WI38 (cell line): ENCODE measurements at regions not wholly inside any gene's neighbourhood (a gene's known extent, or its start where the extent isn't known, plus 50 kb on each side); places are given as distances from the start of the nearest gene placed in this dataset.

Experiments
- H3K4me3 ChIP-seq: 2 replicates; pipeline ENCODE4 v1.5.1; 2011; ENCODE audit warnings: low read depth, mild to moderate bottlenecking, control low read depth, low read length
- TF ChIP-seq, protein P1 (sequence below): IDR thresholded peaks from 2 replicates; pipeline ENCODE4 v1.5.1; 2012; ENCODE audit warnings: low read depth, mild to moderate bottlenecking, control low read depth, low read length

DNA sequence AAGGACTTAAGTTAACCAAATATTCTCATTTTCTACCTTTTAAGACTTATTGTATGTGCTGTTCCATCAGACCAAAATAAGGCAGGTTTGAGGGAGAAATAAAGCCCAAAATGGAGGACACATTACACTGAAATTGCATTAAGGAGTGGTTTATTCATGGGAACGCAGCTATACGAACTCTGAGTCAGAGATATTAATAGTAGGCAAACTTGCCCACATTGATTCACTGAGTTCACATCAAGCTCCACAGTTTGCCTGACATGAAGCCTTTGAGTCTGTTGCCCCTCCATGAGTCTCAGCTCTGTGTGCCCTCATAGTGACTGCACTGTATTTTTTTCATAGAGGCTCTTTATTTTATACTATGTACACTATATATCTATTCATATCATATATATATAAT, 135.0 kb upstream of the SNX2 start:
- no peak overlapping the region for H3K4me3 ChIP-seq
- TF ChIP-seq, protein P1, sequence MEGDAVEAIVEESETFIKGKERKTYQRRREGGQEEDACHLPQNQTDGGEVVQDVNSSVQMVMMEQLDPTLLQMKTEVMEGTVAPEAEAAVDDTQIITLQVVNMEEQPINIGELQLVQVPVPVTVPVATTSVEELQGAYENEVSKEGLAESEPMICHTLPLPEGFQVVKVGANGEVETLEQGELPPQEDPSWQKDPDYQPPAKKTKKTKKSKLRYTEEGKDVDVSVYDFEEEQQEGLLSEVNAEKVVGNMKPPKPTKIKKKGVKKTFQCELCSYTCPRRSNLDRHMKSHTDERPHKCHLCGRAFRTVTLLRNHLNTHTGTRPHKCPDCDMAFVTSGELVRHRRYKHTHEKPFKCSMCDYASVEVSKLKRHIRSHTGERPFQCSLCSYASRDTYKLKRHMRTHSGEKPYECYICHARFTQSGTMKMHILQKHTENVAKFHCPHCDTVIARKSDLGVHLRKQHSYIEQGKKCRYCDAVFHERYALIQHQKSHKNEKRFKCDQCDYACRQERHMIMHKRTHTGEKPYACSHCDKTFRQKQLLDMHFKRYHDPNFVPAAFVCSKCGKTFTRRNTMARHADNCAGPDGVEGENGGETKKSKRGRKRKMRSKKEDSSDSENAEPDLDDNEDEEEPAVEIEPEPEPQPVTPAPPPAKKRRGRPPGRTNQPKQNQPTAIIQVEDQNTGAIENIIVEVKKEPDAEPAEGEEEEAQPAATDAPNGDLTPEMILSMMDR: no peak

DNA sequence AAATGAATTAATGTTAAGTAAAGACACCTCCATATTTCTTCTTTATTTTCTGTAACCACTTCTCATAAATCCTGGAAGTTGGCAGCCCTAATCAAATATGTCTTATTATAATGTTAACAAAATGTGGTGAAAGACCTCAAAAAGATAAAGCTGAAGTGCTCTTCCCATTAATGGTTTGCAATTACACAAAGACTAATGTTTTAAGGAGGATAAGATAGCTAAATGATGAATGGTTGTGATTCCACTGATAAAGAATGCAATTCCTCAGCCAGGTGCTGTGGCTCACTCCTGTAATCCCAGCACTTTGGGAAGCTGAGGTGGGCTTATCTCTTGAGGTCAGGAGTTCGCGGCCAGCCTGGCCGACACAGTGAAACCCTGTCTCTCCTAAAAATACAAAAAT, 125.8 kb upstream of the SNX2 start:
- TF ChIP-seq, protein P1: no peak
- no peak overlapping the region for H3K4me3 ChIP-seq

DNA sequence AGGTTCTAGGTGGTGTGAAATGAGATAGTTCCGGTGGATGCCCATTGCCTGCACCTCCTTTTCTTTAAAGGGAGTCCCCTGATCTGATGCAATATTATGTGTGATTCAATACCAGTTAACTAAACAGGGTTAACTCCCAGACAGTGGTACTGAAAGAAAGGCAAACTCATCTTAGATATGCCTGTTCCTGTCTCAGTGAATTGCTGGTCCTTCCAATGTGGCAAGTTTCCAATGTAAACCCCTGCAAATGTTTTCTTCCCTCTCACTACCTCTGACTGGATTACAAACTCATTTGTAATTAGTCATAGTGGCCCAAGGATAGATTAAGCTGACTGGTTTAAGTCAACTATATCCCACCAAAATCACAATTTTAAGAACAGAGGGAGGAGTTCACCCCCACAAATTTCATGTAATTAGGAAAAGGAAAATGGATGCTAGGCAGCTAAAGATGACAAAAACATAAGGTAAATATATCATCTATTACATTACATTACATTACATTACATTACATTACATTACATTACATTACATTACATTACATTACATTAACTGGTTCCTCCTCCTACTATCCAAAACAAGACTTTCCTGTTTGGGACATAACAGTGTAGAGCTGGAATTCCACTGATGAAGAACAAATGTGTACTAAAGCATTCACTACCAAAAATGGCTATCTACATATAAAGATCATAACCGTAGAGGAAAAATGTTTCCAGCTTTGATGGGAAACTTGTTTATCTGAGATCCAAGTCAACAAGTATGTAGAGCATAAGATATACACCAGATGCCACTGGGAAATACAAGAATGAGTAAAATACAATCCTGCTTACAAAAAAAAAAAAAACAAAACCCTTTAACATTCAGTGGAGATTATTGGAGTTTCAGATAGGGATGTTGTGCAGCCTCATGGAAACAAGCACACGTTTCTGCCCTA, 121.5 kb upstream of the SNX2 start:
- no peak overlapping the region for H3K4me3 ChIP-seq
- TF ChIP-seq, protein P1: no peak

GRCh38 chr5:122656160-122656559, 118.7 kb upstream of the SNX2 start:
- TF ChIP-seq, protein P1: no peak
- H3K4me3 ChIP-seq: no peak overlapping the region

DNA sequence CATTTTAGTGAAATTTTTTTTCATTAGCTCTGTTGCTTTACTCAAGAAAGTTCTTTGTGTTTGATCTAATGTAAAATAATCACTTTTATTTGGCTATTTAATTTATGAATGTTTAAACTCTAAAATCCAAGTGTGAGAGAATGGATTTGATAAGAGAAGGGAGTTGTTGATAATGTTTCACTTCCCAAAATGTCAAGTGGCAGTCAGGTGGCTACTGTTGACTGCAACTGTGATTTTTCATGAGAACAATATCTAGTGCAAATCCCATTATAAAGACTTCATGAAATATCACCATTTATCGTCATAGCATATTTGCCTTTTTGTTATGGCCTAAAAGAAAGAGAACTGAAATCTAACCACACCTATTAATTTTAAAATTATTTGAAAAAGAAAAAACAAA, 118.3 kb upstream of the SNX2 start:
- no peak overlapping the region for H3K4me3 ChIP-seq
- TF ChIP-seq, protein P1: no peak

GRCh38 chr5:122661496-122662180, 113.2 kb upstream of the SNX2 start:
- TF ChIP-seq, protein P1: no peak

GRCh38 chr5:122665051-122665450, 109.8 kb upstream of the SNX2 start:
- TF ChIP-seq, protein P1: no peak
- no peak overlapping the region for H3K4me3 ChIP-seq

More at GRCh38 chr5:122661496-122662180, 113.2 kb upstream of the SNX2 start:
- H3K4me3 ChIP-seq: no peak overlapping the region
